ENCODE measurements at regions not wholly inside any gene's neighbourhood (a gene's known extent, or its start where the extent isn't known, plus 50 kb on each side); places are given as distances from the start of the nearest gene placed in this dataset.
A peak's percentile ranks its signal among the peaks of the same experiment; 100 is the strongest.

DNA sequence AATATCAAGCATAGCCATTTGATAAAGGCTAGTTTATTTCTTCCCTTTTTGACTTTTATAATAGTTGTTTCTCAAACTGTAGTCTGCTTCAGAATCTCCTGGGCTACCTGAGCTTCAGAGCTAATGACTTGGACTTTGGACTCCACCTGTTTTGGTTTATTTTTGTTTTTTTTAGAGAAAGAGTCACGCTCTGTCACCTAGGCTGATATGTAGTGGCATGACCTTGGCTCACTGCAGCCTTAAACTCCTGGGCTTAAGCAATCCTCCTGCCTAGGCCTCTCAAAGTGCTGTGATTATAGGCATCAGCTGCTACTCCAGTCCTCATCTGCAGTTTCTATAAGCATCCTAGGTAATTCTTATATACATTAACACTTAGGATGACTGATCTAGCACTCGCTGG, 90.5 kb downstream of the DDIT4L start:
- H3K9me3 Mint-ChIP-seq: no peaks in the 10 kb centered on the region
- no peaks in the 10 kb centered on the region for H3K27me3 Mint-ChIP-seq
- Histone ChIP-seq H3K36me3 (ENCODE audit: insufficient read depth, low read length) (no peaks in the 10 kb centered on the region), H3K4me1 (ENCODE audit: insufficient read depth, low read length) (peaks cover 12% of the 10 kb centered on the region), H3K9me3 (ENCODE audit: control insufficient read depth in 1 of 2, low read length in 2 of 2) (no peaks in the 10 kb centered on the region), H3K27me3 (ENCODE audit: insufficient read depth, low read length) (no peaks in the 10 kb centered on the region), H3K4me3 (ENCODE audit: low read length in 2 of 2) (no peak overlapping the region), H3K27ac (ENCODE audit: low read depth, low read length) (no peak overlapping the region)
- no peaks in the 10 kb centered on the region for H3K36me3 Mint-ChIP-seq
- ChIA-PET CTCF (ENCODE audit: partially characterized antibody) (interaction anchor here (9.2 kb wide), 1 partner anchor 6 kb away, joined by 91 read pairs; no protein-coding TSS in a partner anchor), POLR2A (ENCODE audit: partially characterized antibody) (no interaction called here)
- no peak overlapping the region for H3K4me3 Mint-ChIP-seq
- peak overlapping the region in 2 of 7 donors; percentile 22 to 54 for H3K27ac Mint-ChIP-seq
- no peak for DNase-seq
- intact Hi-C loops (cut with micrococcal nuclease): loop anchor here (10.0 kb wide), 5 partner anchors 205 to 1955 kb away; partner anchors contain the start of genes DAPP1, LAMTOR3, PPP3CA and STPG2
- H3K4me1 Mint-ChIP-seq: peaks cover 6 to 22% (median 15%) of the 10 kb centered on the region in 4 donors

DNA sequence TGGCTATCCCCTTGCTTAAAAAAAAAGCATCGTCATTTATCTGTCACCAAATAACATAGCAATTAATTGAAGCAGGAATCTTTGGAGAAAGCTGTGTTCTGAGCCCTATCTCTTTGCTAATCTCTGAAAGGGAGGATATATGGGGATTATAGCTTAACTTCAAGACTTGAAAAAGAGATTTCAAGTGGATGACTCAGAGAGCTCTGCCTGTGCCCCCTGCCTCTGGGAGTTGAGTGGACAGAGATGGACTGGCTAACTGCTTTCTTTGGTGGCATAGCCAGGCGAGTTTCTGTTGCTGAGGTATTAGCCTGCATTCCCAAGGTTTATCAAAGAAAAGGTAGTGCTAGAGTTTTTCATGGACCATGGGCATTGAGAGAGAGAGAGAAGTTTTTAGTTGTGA, 91.6 kb downstream of the DDIT4L start:
- intact Hi-C loops (cut with micrococcal nuclease): loop anchor here (10.0 kb wide), 5 partner anchors 204 to 1954 kb away; partner anchors contain the start of genes DAPP1, LAMTOR3, PPP3CA and STPG2
- CTCF ChIA-PET (ENCODE audit: partially characterized antibody): interaction anchor here (0.8 to 1.0 kb wide), 2 partner anchors 11 to 17 kb away, joined by 3 read pairs; no protein-coding TSS in a partner anchor
- peak overlapping the region in 3 of 7 donors; percentile 5 to 69 (median 48) for H3K27ac Mint-ChIP-seq

DNA sequence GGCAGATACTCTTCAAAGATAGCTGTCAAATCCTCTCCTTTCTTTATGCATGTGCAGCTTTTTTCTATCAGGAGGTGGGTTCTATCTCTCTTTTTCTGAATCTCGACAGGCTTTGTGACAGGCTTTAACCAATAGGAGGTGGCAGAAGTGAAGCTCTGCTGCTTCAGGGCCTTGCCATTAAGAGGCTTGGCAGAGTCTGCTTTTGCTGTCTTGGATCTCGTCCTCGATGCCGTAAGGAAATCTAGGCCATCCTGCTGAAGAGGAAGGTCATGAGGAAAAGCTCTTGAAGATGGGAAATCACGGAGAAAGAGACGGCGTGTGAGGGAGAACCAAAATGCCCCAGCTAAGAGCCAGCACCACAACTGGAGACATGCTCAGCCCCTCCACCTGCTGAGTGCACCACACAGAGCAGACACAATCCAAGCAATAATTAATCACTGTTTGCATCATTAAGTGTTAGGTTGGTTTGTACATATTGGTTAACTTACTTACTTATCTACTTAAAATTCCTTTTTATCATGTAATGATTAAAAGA, 92.2 kb downstream of the DDIT4L start:
- Histone ChIP-seq H3K27me3 (ENCODE audit: insufficient read depth, low read length) (no peaks in the 10 kb centered on the region), H3K4me3 (ENCODE audit: low read length in 2 of 2) (no peak overlapping the region), H3K27ac (ENCODE audit: low read depth, low read length) (no peak overlapping the region), H3K4me1 (ENCODE audit: insufficient read depth, low read length) (peaks cover 19% of the 10 kb centered on the region), H3K9me3 (ENCODE audit: control insufficient read depth in 1 of 2, low read length in 2 of 2) (no peaks in the 10 kb centered on the region), H3K36me3 (ENCODE audit: insufficient read depth, low read length) (no peaks in the 10 kb centered on the region)
- Mint-ChIP-seq H3K27me3 (no peaks in the 10 kb centered on the region), H3K36me3 (no peaks in the 10 kb centered on the region), H3K4me3 (no peak overlapping the region), H3K9me3 (no peaks in the 10 kb centered on the region), H3K27ac (no peak overlapping the region), H3K4me1 (peaks cover 11 to 37% (median 21%) of the 10 kb centered on the region in 4 donors)
- ChIA-PET POLR2A (ENCODE audit: partially characterized antibody) (no interaction called here), CTCF (ENCODE audit: partially characterized antibody) (interaction anchor here (0.8 to 1.2 kb wide), 3 partner anchors 17 to 290 kb away, joined by 3 read pairs; no protein-coding TSS in a partner anchor)
- DNase-seq: no peak
- intact Hi-C loops (cut with micrococcal nuclease): loop anchor here (10.0 kb wide), 5 partner anchors 203 to 1953 kb away; partner anchors contain the start of genes DAPP1, LAMTOR3, PPP3CA and STPG2

More for the DNA sequence above, 91.6 kb downstream of the DDIT4L start:
- Histone ChIP-seq H3K27me3 (ENCODE audit: insufficient read depth, low read length) (no peaks in the 10 kb centered on the region), H3K9me3 (ENCODE audit: control insufficient read depth in 1 of 2, low read length in 2 of 2) (no peaks in the 10 kb centered on the region), H3K4me1 (ENCODE audit: insufficient read depth, low read length) (peaks cover 17% of the 10 kb centered on the region), H3K36me3 (ENCODE audit: insufficient read depth, low read length) (no peaks in the 10 kb centered on the region), H3K4me3 (ENCODE audit: low read length in 2 of 2) (no peak overlapping the region), H3K27ac (ENCODE audit: low read depth, low read length) (no peak overlapping the region)
- no peaks in the 10 kb centered on the region for H3K36me3 Mint-ChIP-seq
- peaks cover 8 to 31% (median 17%) of the 10 kb centered on the region in 4 donors for H3K4me1 Mint-ChIP-seq
- H3K9me3 Mint-ChIP-seq: no peaks in the 10 kb centered on the region
- POLR2A ChIA-PET (ENCODE audit: partially characterized antibody): no interaction called here
- H3K27me3 Mint-ChIP-seq: no peaks in the 10 kb centered on the region
- DNase-seq: no peak
- no peak overlapping the region for H3K4me3 Mint-ChIP-seq

DNA sequence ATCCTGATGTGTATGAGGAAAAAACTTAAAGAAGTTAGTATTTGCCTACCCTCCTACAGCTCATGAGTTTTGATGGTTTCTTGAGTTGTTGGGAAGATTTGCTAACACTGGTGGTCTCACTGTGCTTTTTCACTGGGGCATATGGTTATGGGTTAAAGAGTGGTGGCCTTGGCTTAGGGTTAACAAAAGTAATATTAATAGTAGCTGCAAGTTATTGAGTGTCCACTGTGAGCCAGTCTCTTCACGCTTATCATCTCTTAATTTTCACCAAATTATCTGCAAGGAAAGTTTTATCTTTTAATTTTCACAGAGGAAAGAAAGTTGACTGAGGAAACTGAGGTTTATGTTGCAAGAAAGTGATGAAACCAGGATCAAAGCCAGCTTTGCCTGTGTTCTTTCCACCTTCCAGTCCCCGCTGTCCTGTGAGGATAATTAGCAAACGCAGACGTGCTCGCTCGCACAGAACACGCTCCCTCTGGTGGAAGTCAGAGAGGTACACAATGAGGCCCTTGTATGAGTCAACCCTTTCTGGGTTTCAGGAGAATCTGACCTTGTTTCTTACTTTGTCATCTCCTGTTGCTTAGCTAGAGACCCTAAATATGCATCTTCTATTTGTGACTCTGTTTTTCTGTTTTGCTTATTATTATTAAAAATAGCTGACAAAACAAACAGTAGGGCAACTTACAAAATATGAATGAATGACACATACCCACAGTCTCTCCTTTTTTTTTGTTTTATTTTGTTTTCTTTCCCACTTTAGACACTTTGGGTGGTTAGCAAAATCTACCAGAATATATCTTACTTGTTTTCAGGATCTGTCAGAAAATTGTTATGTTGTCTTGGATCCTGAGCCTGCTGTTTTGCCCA, 94.3 kb downstream of the DDIT4L start:
- no peak overlapping the region for H3K4me3 ChIP-seq (ENCODE audit: low read length in 2 of 2)
- H3K36me3 ChIP-seq (ENCODE audit: insufficient read depth, low read length): no peaks in the 10 kb centered on the region
- POLR2A ChIA-PET (ENCODE audit: partially characterized antibody): interaction anchor here (0.8 to 1.7 kb wide), 2 partner anchors 146 to 532 kb away, joined by 4 read pairs; partner anchors contain the start of genes H2AZ1 and TRMT10A
- no peaks in the 10 kb centered on the region for H3K9me3 ChIP-seq (ENCODE audit: control insufficient read depth in 1 of 2, low read length in 2 of 2)
- H3K27ac ChIP-seq (ENCODE audit: low read depth, low read length): no peak overlapping the region
- no peaks in the 10 kb centered on the region for H3K27me3 ChIP-seq (ENCODE audit: insufficient read depth, low read length)
- H3K4me3 Mint-ChIP-seq: peak overlapping the region in 2 of 8 donors; percentile 10 to 53
- peak; percentile 33 to 52 (median 38) for DNase-seq
- H3K4me1 ChIP-seq (ENCODE audit: insufficient read depth, low read length): peaks cover 16% of the 10 kb centered on the region
- H3K36me3 Mint-ChIP-seq: no peaks in the 10 kb centered on the region
- H3K9me3 Mint-ChIP-seq: no peaks in the 10 kb centered on the region
- H3K27me3 Mint-ChIP-seq: no peaks in the 10 kb centered on the region
- H3K27ac Mint-ChIP-seq: peak overlapping the region in 6 of 7 donors; percentile 80 to 92 (median 87)
- CTCF ChIA-PET (ENCODE audit: partially characterized antibody): interaction anchor here (0.6 to 6.8 kb wide), 20 partner anchors 8 to 1635 kb away, joined by 3 to 91 read pairs (median 4); partner anchors contain the start of genes H2AZ1 and TRMT10A
- intact Hi-C loops (cut with micrococcal nuclease): loop anchor here (1.0 to 10.0 kb wide), 6 partner anchors 201 to 1951 kb away; partner anchors contain the start of genes DAPP1, LAMTOR3, PPP3CA and STPG2
- H3K4me1 Mint-ChIP-seq: peaks cover 11 to 34% (median 19%) of the 10 kb centered on the region in 4 donors

DNA sequence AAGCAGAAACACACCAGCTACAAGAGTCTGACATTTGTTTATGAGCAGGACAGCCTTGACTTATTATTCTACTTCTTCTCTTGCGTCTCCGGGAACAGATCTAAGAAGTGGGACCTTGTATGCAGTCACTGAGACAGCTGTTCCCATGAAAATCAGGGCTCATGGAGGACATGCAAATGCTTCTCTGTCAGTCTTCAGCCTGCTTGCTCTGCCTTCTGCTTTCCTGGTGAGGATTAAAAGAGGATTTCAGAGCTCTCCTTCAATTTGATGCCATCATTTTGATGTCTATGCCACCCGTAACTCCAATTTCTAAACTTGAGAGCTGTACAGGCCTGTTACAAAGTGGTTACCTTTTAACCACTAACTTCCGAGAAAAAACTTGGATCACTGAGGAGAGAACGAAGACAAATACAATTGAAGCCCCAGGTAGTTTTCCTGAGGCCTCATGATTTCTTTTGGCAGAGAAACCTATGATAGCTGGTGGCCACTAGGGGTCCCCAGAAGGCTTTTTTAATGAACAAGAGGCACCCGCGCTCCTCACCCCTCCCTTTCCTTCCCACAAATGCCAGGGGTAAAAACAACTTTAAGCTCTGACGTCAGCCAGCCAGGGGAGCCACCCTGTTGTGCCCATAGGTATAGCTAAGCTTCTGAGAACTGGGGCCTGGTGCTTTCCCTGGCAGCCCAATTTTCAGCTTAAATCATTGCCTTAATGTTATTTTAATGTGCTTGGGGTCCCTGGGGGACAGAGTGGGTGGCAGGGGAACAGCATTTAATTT, 97.0 kb downstream of the DDIT4L start:
- Mint-ChIP-seq H3K9me3 (no peaks in the 10 kb centered on the region), H3K4me3 (peak overlapping the region in 4 of 8 donors; percentile 12 to 61 (median 36)), H3K27me3 (no peaks in the 10 kb centered on the region)

DNA sequence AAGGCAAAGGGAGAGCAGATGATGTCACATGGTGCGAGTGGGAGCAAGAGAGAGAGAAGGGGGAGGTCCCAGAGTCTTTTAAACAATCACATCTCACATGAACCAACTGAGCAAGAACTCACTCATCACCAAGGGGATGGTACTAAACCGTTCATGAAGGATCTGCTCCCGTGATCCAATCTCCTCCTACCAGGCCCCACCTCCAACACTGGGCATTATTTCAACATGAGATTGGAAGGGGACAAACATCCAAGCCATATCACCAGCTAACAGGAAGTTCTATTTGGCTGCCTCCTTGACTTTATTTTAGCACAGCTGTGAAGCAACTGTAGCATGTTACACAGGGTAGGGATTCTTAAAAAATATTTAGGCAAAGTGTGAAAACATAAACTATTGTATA, 102.5 kb downstream of the DDIT4L start:
- CTCF ChIA-PET (ENCODE audit: partially characterized antibody): interaction anchor here (0.9 to 1.1 kb wide), 3 partner anchors 9 to 11 kb away, joined by 3 read pairs; no protein-coding TSS in a partner anchor
- DNase-seq: no peak
- H3K27me3 Mint-ChIP-seq: no peaks in the 10 kb centered on the region
- no peak overlapping the region for H3K4me3 ChIP-seq (ENCODE audit: low read length in 2 of 2)
- H3K27me3 ChIP-seq (ENCODE audit: insufficient read depth, low read length): no peaks in the 10 kb centered on the region
- no peaks in the 10 kb centered on the region for H3K36me3 ChIP-seq (ENCODE audit: insufficient read depth, low read length)
- H3K9me3 ChIP-seq (ENCODE audit: control insufficient read depth in 1 of 2, low read length in 2 of 2): no peaks in the 10 kb centered on the region
- H3K27ac ChIP-seq (ENCODE audit: low read depth, low read length): no peak overlapping the region
- H3K4me1 ChIP-seq (ENCODE audit: insufficient read depth, low read length): no peaks in the 10 kb centered on the region
- H3K4me3 Mint-ChIP-seq: no peak overlapping the region
- peak overlapping the region in 2 of 7 donors; percentile 2 to 39 for H3K27ac Mint-ChIP-seq
- POLR2A ChIA-PET (ENCODE audit: partially characterized antibody): no interaction called here
- H3K9me3 Mint-ChIP-seq: no peaks in the 10 kb centered on the region
- H3K4me1 Mint-ChIP-seq: no peaks in the 10 kb centered on the region
- H3K36me3 Mint-ChIP-seq: no peaks in the 10 kb centered on the region
- intact Hi-C loops (cut with micrococcal nuclease): no loop called here

More for the DNA sequence above, 97.0 kb downstream of the DDIT4L start:
- DNase-seq: peak; percentile 87 to 97 (median 91)
- Mint-ChIP-seq H3K4me1 (peaks cover 9 to 28% (median 15%) of the 10 kb centered on the region in 4 donors), H3K36me3 (no peaks in the 10 kb centered on the region), H3K27ac (peak overlapping the region; percentile 78 to 96 (median 96))
- Histone ChIP-seq H3K9me3 (ENCODE audit: control insufficient read depth in 1 of 2, low read length in 2 of 2) (no peaks in the 10 kb centered on the region), H3K4me1 (ENCODE audit: insufficient read depth, low read length) (peaks cover 13% of the 10 kb centered on the region), H3K27ac (ENCODE audit: low read depth, low read length) (no peak overlapping the region), H3K4me3 (ENCODE audit: low read length in 2 of 2) (no peak overlapping the region), H3K36me3 (ENCODE audit: insufficient read depth, low read length) (no peaks in the 10 kb centered on the region), H3K27me3 (ENCODE audit: insufficient read depth, low read length) (no peaks in the 10 kb centered on the region)
- intact Hi-C loops (cut with micrococcal nuclease): loop anchor here (1.0 to 10.0 kb wide), 8 partner anchors 142 to 1948 kb away; partner anchors contain the start of genes DAPP1, H2AZ1, LAMTOR3 and PPP3CA
- CTCF ChIA-PET (ENCODE audit: partially characterized antibody): interaction anchor here (0.7 to 6.8 kb wide), 49 partner anchors 8 to 1840 kb away, joined by 3 to 91 read pairs (median 4); partner anchors contain the start of genes DAPP1 and TRMT10A
- POLR2A ChIA-PET (ENCODE audit: partially characterized antibody): interaction anchor here (1.0 to 1.6 kb wide), 9 partner anchors 10 to 1833 kb away, joined by 3 to 7 read pairs (median 4); partner anchors contain the start of genes DNAJB14, LAMTOR3, PPP3CA and RAP1GDS1

Data from CD4-positive, alpha-beta memory T cell (primary cell).